HG02885 (cell line): ENCODE measurements at regions not wholly inside any gene's neighbourhood (a gene's known extent, or its start where the extent isn't known, plus 50 kb on each side); places are given as distances from the start of the nearest gene placed in this dataset.
A peak's percentile ranks its signal among the peaks of the same experiment; 100 is the strongest.
"Not testable (repeated sequence)": the region's sequence is repeated elsewhere in the genome, so short reads cannot be mapped to it uniquely, and the experiment has no call there.

Experiments
- ATAC-seq: cut with Tn5 transposase; IDR thresholded peaks from one replicate; pipeline ENCODE4 v1.9.1; 2021; ENCODE audit warnings: mild to moderate bottlenecking; ENCODE audit not compliant: unreplicated experiment, poor library complexity

GRCh38 chrX:86887341-86887740, 630.3 kb upstream of the KLHL4 start:
- no peak for ATAC-seq

GRCh38 chrX:86910027-86910426, 607.6 kb upstream of the KLHL4 start:
- ATAC-seq = no peak

GRCh38 chrX:86910602-86911311, 606.8 kb upstream of the KLHL4 start:
- no peak for ATAC-seq

- ATAC-seq = no peak
Measured at GRCh38 chrX:86914569-86914968, 603.0 kb upstream of the KLHL4 start.

GRCh38 chrX:86917959-86918358, 599.6 kb upstream of the KLHL4 start:
- ATAC-seq = no peak

GRCh38 chrX:86930419-86930818, 587.2 kb upstream of the KLHL4 start:
- ATAC-seq = no peak

- no peak for ATAC-seq
Measured at GRCh38 chrX:86935988-86936387, 581.6 kb upstream of the KLHL4 start.

- peak; percentile 93 for ATAC-seq
Measured at GRCh38 chrX:86946569-86946968, 571.0 kb upstream of the KLHL4 start.

- ATAC-seq = no peak
Measured at GRCh38 chrX:86964321-86964720, 553.3 kb upstream of the KLHL4 start.

GRCh38 chrX:86981326-86981879, 536.2 kb upstream of the KLHL4 start:
- no peak for ATAC-seq

GRCh38 chrX:86987351-86987750, 530.3 kb upstream of the KLHL4 start:
- not testable (repeated sequence) for ATAC-seq

GRCh38 chrX:87003031-87003430, 514.6 kb upstream of the KLHL4 start:
- no peak for ATAC-seq

GRCh38 chrX:87005183-87005582, 512.4 kb upstream of the KLHL4 start:
- no peak for ATAC-seq

GRCh38 chrX:87005885-87006284, 511.7 kb upstream of the KLHL4 start:
- ATAC-seq = no peak

- no peak for ATAC-seq
Measured at GRCh38 chrX:87006561-87006960, 511.0 kb upstream of the KLHL4 start.

- no peak for ATAC-seq
Measured at GRCh38 chrX:87017210-87017609, 500.4 kb upstream of the KLHL4 start.

GRCh38 chrX:87033115-87033514, 484.5 kb upstream of the KLHL4 start:
- not testable (repeated sequence) for ATAC-seq

GRCh38 chrX:87045352-87045751, 472.2 kb upstream of the KLHL4 start:
- ATAC-seq = no peak

GRCh38 chrX:87049567-87049966, 468.0 kb upstream of the KLHL4 start:
- no peak for ATAC-seq

GRCh38 chrX:87063642-87064041, 454.0 kb upstream of the KLHL4 start:
- ATAC-seq = no peak

- ATAC-seq = no peak
Measured at GRCh38 chrX:87064502-87064901, 453.1 kb upstream of the KLHL4 start.

GRCh38 chrX:87067795-87068369, 449.7 kb upstream of the KLHL4 start:
- no peak for ATAC-seq
